NOMO-1 treated with dmso at 0.1 percent for 144 hours (cell line): ENCODE measurements at regions not wholly inside any gene's neighbourhood (a gene's known extent, or its start where the extent isn't known, plus 50 kb on each side); places are given as distances from the start of the nearest gene placed in this dataset.

Experiments used
- DNase-seq: peaks from one replicate; lab custom pipeline; 2025; ENCODE audit not compliant: unreplicated experiment; lab: John Stamatoyannopoulos, UW

DNA sequence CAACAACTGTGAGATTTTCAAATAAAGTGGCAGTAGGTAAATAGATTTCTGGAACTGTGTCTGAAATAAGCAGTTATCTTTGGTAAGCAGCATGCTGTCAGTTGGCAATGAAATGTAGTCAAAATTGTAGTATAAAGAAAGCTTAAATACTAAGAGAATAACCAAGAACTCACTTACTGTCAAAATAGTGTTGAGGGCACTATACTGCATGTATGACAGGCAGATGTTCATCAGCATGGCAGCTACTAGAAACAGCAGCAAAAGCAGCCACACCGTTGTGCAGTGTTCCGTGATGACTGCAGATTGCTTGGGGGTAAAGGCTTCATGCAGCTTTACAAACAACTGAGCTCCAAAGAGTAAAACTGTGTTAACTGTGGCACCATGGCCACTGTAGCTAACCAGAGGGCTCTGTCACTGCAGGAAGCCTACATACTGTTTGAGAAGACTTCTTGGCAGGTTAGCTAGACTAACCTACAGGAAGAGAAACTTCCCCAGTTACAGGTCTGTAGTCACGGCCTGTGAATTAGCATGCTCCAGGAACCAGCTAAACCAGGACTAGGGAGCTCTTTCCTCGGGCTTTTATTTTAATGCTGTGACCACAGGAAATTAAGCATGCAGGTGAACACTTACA is 459.7 kb downstream of the TBL1XR1 start:
- no peak for DNase-seq

DNA sequence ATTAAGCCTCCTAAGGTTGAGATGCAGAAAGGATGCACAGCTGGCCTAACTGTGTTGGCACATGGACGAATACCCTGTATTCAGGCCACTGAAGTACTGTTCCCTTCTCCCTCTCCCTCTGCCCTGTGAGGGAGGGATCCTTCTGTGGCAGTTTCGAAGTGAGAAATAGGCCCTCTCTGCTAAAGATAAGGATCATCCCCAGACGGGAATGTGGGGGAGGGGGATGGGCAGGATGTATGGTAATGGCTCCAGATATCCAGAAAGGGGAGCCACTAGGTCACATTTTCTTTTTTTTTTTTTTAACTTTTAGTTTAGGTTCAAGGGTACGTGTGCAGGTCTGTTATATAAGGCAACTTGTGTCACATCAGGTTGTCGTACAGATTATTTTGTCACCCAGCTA is 463.1 kb downstream of the TBL1XR1 start:
- no peak for DNase-seq

GRCh38 chr3:176724394-176724759 is 472.9 kb downstream of the TBL1XR1 start:
- no peak for DNase-seq

GRCh38 chr3:176723758-176724393 is 473.4 kb downstream of the TBL1XR1 start:
- DNase-seq = no peak

DNA sequence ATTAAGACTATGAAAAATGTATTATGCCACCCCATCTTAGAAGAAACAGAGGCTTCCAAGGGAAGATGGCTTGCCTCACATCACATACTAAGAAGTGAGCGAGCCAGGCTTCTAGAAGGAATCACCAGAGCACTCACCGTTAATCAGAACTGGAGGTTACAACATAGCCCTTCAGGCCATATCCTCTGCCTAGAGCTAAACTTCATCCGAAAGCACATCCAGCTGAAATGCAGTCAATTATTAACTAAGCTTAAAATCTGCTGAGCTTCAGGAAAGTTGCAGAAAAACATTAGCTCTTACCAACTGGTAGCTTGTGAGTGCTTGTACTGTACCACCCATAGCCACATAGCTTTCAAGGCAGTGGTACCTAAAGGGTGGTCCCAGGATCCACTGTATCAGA is 483.2 kb downstream of the TBL1XR1 start:
- no peak for DNase-seq

GRCh38 chr3:176712191-176712590 is 485.1 kb downstream of the TBL1XR1 start:
- DNase-seq = no peak

DNA sequence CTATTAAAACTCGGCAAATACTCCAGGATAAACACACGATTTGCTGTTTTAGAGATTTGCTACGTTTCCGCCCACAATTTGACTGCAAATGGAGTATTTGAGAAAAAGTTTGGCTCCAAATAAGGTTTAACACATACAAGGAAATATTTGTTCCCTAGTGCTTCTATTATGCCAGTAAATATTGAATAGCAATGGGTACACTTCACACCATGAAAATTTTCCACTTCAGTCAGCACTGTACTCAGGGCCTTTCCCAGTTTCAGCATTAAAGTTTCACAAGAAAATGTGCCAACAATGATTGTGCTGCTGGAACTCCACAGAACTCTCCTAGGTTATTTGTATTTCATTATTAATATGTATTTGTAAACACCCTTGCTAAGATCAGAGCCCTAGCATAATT is 498.0 kb downstream of the TBL1XR1 start:
- no peak for DNase-seq

DNA sequence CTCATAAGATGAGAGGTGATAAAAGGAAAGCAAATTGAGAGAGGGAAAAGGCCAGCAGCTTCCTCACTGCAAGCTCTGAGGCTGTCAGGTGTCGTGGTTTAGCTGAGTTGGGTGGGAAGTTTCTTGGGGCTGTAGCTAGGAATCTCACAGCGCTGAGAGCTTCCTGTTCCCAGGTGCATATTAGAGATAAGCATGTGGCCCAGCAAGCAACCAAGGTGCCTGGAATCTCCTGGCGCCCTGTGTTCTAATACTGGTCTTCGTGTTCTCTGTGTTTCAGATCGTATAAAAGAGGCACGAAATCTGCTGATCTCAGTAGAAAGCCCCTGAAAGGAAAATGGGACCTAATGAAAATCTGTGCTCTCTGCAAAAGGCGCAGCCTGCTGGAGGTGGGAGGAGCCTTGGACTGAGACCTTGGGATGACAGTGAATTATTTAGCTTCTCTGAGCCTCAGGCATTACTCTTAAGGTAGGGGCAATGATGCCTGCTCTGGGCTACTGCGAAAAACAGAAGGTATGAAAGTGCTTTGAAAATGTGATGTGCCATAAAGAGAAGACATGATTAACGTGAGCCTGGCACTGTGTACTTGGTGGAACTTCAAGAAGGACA is 499.9 kb downstream of the TBL1XR1 start:
- DNase-seq = no peak

GRCh38 chr3:176696816-176697215 is 500.5 kb downstream of the TBL1XR1 start:
- DNase-seq = no peak

- no peak for DNase-seq
These were observed 504.1 kb downstream of the TBL1XR1 start for GRCh38 chr3:176692966-176693785.

DNA sequence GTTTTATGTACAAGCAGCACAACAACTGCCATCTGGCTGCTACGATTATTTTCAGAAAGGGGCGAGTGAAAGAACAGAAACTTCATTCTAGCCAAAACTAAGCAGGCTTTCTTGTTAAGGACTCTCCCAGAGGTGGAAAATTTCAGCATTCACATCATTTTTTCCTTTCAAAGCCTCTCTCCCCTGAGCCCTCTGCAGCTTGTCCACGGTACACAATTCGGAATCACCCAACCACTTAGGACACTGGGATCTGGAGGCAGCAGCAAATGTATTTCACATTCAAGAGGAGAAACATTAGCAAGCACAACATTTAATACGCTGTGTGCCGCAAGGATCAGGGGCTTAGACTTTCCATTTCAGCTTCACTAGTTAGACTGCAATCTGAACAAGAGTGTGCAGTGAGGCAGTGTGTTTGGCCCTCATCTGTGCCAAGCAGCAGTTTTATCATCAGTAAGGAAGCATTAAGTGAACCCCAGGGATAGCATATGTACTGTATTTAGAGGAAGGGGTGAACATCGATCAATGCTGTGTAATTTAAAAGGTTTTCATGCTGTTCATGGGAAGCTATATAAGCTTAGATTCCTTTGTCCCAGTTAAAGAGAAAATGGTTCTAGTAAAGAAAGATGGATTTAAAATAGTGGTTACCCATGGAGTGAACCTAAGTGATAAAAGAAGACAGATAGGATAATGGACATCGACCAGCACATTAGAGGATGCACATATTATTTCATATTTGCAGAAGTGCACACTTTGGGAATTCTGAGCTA is 504.9 kb downstream of the TBL1XR1 start:
- DNase-seq = no peak

GRCh38 chr3:176690083-176690869 is 507.0 kb downstream of the TBL1XR1 start:
- DNase-seq = no peak

DNA sequence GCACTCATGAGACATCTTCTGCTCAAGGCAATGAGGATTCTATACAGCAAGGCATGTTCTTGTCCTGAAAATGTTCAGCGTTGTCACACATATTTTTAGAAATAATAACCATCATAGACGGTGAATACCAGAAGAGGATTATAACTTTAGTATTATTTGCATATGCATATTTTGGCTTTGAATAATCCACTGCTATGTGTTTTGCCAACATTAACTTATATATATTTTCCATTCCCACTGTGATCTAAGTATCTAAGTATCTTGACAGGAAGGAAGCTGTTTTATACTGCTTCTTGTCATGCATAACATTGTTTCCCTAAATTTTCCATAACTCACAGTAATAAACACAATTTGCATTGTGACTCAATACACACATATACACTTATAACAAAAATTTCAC is 509.5 kb downstream of the TBL1XR1 start:
- DNase-seq = no peak

DNA sequence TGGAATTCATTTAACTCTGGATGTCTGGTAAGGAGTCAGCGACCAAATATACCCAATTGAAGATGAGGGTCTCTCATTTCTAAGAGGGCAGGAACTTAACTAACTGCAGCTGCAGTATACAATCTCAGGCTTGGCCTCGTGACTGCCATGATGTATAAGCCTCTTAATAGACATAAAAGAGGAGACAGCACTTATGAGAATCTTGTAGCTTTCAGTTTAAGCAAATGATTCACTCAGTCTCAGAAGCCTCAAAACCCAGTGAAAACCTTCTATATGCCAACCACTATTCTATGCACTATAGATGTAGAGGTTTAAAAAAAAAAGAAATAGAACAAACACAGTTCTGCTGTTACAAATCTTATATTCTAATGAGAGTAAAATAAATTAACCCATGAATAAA is 513.9 kb downstream of the TBL1XR1 start:
- DNase-seq = no peak

- no peak for DNase-seq
These were observed 533.1 kb downstream of the TBL1XR1 start for GRCh38 chr3:176663837-176664831.

DNA sequence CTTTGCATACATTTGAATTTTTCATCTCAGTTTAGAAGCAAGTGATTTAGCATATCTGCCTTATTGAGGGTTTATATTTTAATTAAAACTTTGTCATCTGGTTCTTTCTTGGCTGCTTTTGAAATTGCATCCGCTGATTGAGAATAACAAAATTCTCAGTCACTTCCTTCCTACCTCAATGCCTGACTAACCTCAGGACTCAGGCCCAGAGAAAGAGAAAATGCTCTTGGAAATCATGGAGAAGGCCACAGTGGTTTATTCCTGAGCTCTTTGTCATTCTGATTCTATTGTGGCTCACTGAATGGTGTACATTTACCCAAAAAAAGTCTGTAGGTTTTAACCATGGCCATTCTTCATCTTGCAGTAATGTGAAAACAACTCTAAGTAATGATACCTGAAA is 533.9 kb downstream of the TBL1XR1 start:
- DNase-seq = no peak

DNA sequence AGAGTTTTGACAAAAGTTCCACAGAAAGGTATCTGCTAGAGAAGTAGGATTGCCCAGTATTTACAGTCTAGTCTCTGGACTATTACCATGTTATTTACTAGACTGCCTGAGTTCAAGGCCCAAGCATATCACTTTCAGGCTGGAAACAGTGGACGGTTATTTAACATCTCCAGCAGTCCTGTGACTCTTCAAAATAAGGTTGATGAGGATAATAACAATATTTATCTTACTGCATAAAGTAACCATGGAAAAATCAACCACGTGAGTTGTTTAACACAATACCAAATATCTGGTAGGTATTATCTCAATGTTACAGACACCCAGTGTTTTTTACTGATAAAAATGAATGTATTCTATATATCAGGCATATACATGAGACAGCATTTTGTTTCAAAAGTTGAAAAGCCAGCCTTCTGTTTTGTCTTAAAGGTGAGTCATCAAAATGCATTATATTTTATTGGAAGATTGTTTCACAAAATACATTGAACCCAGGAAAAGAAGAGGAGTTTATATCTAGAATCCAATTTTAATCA is 535.8 kb downstream of the TBL1XR1 start:
- no peak for DNase-seq

DNA sequence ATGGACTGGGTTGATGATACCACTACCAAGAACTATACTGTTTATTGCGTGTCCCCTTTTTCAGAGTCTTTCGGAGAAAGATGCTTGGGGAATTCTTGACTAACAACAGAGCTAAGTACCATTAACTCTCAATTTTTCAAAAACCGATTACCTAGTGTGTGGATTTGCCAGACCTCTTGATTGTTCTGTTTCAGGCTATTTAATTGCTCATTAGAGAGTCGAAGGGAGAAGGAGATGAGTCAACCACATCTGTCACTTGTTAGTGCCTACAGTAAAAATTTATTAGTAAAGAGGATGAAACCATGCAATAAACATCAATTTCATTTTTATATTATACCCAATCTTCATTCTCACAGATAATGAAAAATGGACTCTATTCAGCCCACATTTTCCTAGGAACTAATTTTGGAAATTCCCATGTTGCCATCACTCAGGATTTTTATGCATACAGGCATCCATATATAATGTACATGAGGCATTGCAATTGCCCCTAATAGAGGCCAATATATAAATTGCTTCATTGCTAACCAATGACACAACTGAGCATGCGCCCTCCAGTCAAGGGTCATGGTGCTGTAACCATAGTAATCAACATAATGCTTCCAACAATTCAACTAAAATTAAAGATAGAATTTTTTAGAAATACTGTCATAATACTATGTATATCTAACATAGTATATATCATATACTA is 541.7 kb downstream of the TBL1XR1 start:
- no peak for DNase-seq
